Testis (tissue), 2 donors: ENCODE measurements at regions not wholly inside any gene's neighbourhood (a gene's known extent, or its start where the extent isn't known, plus 50 kb on each side); places are given as distances from the start of the nearest gene placed in this dataset.

Source experiments
- DNase-seq: peaks from one replicate; pipeline ENCODE4 v3.0.0-alpha.2; 2019
- H3K27ac ChIP-seq, 2 donors: fragments of 200-600 bp; sonication (generic); one replicate each; pipeline ENCODE4 v1.5.1; 2019
- H3K27me3 ChIP-seq: fragments of 200-600 bp; sonication (generic); one replicate; pipeline ENCODE4 v1.5.1; 2019
- H3K36me3 ChIP-seq: fragments of 200-600 bp; sonication (generic); one replicate; pipeline ENCODE4 v1.5.1; 2017; ENCODE audit warnings: low read depth; ENCODE audit errors: missing control alignments
- H3K4me1 ChIP-seq: fragments of 200-600 bp; sonication (generic); one replicate; pipeline ENCODE4 v1.5.1; 2019
- H3K4me3 ChIP-seq, 2 donors: fragments of 200-600 bp; sonication (generic); one replicate each; pipeline ENCODE4 v1.5.1; 2017 to 2019
- H3K9me3 ChIP-seq: fragments of 200-600 bp; sonication (generic); one replicate; pipeline ENCODE4 v1.5.1; 2017
- CTCF ChIP-seq, 3 experiments: fragments of 450-650 bp in 2 of 3; fragments of 200-600 bp in 1 of 3; sonication (generic) in 1 of 3; IDR thresholded peaks; one replicate each; pipeline ENCODE4 v1.5.1; 2016 to 2019; ENCODE audit warnings: antibody characterized with exemption in 3 of 3, mild to moderate bottlenecking in 2 of 3, moderate library complexity in 1 of 3
- POLR2A ChIP-seq: fragments of 450-650 bp; IDR thresholded peaks from one replicate; pipeline ENCODE4 v1.6.1; 2017; ENCODE audit warnings: antibody characterized with exemption, mild to moderate bottlenecking, moderate library complexity
- WGBS, 2 donors: methylation state at CpG; one replicate each; pipeline ENCODE4 v1.1.5; 2018; 5-methylcytosine and 5-hydroxymethylcytosine counted together
- intact Hi-C: fragments of 100-400 bp; cut with DNase I; formaldehyde crosslinking; loops from one replicate; pipeline ENCODE4 v1.15.1; 2023; ENCODE audit warnings: low total_unique reads

- Histone ChIP-seq H3K27ac (no peak overlapping the region), H3K4me1 (no peaks in the 10 kb centered on the region), H3K27me3 (no peaks in the 10 kb centered on the region), H3K36me3 (no peaks in the 10 kb centered on the region), H3K9me3 (no peaks in the 10 kb centered on the region), H3K4me3 (no peak overlapping the region)
- intact Hi-C loops = no loop called here
- WGBS, 2 donors = 40 to 50% methylated on average over 1 of the region's 1 CpG
- no peak for DNase-seq
- TF ChIP-seq CTCF (IDR thresholded peaks at IDR 0.05) (no peak), POLR2A (no peak)
Observed at GRCh38 chr4:30341731-30342130, 378.4 kb upstream of the PCDH7 start.

GRCh38 chr4:30350288-30350687 lies 369.9 kb upstream of the PCDH7 start:
- no peak for DNase-seq
- Histone ChIP-seq H3K36me3 (no peaks in the 10 kb centered on the region), H3K4me1 (no peaks in the 10 kb centered on the region), H3K4me3 (no peak overlapping the region), H3K27ac (no peak overlapping the region), H3K9me3 (no peaks in the 10 kb centered on the region), H3K27me3 (no peaks in the 10 kb centered on the region)
- intact Hi-C loops = no loop called here
- 81 to 82% methylated on average over 2 of the region's 2 CpGs for WGBS, 2 donors
- TF ChIP-seq POLR2A (no peak), CTCF (IDR thresholded peaks at IDR 0.05) (no peak)

GRCh38 chr4:30354605-30355004 lies 365.6 kb upstream of the PCDH7 start:
- H3K4me3 ChIP-seq = no peak overlapping the region
- H3K9me3 ChIP-seq = no peaks in the 10 kb centered on the region
- H3K27me3 ChIP-seq = no peaks in the 10 kb centered on the region
- H3K27ac ChIP-seq = no peak overlapping the region
- DNase-seq = no peak
- H3K36me3 ChIP-seq = no peaks in the 10 kb centered on the region
- WGBS, 2 donors = 60 to 67% methylated on average over 1 of the region's 1 CpG
- TF ChIP-seq CTCF (IDR thresholded peaks at IDR 0.05) (no peak), POLR2A (no peak)
- H3K4me1 ChIP-seq = no peaks in the 10 kb centered on the region
- intact Hi-C loops = no loop called here

- intact Hi-C loops = no loop called here
- Histone ChIP-seq H3K27me3 (no peaks in the 10 kb centered on the region), H3K27ac (no peak overlapping the region), H3K9me3 (no peaks in the 10 kb centered on the region), H3K4me3 (no peak overlapping the region), H3K4me1 (no peaks in the 10 kb centered on the region), H3K36me3 (no peaks in the 10 kb centered on the region)
- TF ChIP-seq POLR2A (no peak), CTCF (IDR thresholded peaks at IDR 0.05) (no peak)
- no peak for DNase-seq
- 88 to 92% methylated on average over 2 of the region's 2 CpGs for WGBS, 2 donors
Observed at GRCh38 chr4:30362436-30362835, 357.7 kb upstream of the PCDH7 start.

- 75 to 79% methylated on average over 14 of the region's 14 CpGs for WGBS, 2 donors
- Histone ChIP-seq H3K27me3 (no peaks in the 10 kb centered on the region), H3K4me1 (no peaks in the 10 kb centered on the region), H3K36me3 (no peaks in the 10 kb centered on the region), H3K9me3 (no peaks in the 10 kb centered on the region), H3K27ac (no peak overlapping the region), H3K4me3 (peak overlapping the region in 1 of 2 donors; percentile 15)
- no peak for DNase-seq
- intact Hi-C loops = no loop called here
- TF ChIP-seq CTCF (IDR thresholded peaks at IDR 0.05) (no peak), POLR2A (no peak)
Observed at GRCh38 chr4:30370105-30370504, 350.1 kb upstream of the PCDH7 start.
